HCT116 (cell line): ENCODE measurements at regions not wholly inside any gene's neighbourhood (a gene's known extent, or its start where the extent isn't known, plus 50 kb on each side); places are given as distances from the start of the nearest gene placed in this dataset.

ENCODE experiments used
- ATAC-seq: fragments of 200-7000 bp; cut with Tn5 transposase; 2 replicates; pipeline ENCODE4 v1.9.1; 2020; ENCODE audit warnings: mild to moderate bottlenecking, moderate library complexity
- BruUV-seq: library from RNA; stranded (reverse); fragments of 400-500 nt; replicated peaks from 2 replicates; lab custom pipeline; 2021; lab: Mats Ljungman, UMichigan
- CTCF ChIA-PET: fragments of 300-600 bp; sonication (Branson Sonifier 250); formaldehyde crosslinking; loops from one replicate; lab custom pipeline; 2021; ENCODE audit warnings: antibody characterized with exemption; lab: Charles Lee
- POLR2A ChIA-PET: fragments of 300-600, 350-600 bp; sonication (Branson Sonifier 250); formaldehyde crosslinking; loops from one replicate; lab custom pipeline; 2021; ENCODE audit warnings: antibody characterized with exemption; lab: Charles Lee
- RAD21 ChIA-PET, 2 experiments: fragments of 300-600 bp; sonication (Branson Sonifier 250); formaldehyde crosslinking; loops; one replicate each; lab custom pipeline; 2023; ENCODE audit warnings: low total read pairs in 2 of 2; ENCODE audit not compliant: uncharacterized antibody in 2 of 2, unreplicated experiment in 2 of 2, low non-redundant PET in 1 of 2; lab: Charles Lee
- DNase-seq: peaks from one replicate; pipeline ENCODE4 v3.0.0-alpha.2; 2010; ENCODE audit warnings: low read depth, low spot score
- H2AFZ ChIP-seq: fragments of 200-600 bp; shearing (Covaris generic), sonication (generic); 2 replicates; pipeline ENCODE4 v1.6.1; 2017; ENCODE audit warnings: low read depth, mixed run types, mixed read lengths, antibody characterized with exemption, low read length; ENCODE audit not compliant: poor library complexity, severe bottlenecking
- H3K27ac ChIP-seq: 2 replicates; pipeline ENCODE4 v1.5.1; 2012; ENCODE audit warnings: low read depth, low read length
- H3K27me3 ChIP-seq: fragments of 200-600 bp; sonication (generic); 2 replicates; pipeline ENCODE4 v1.6.1; 2016; ENCODE audit warnings: mixed run types, low read length, mixed read lengths; ENCODE audit not compliant: insufficient read depth
- H3K36me3 ChIP-seq, 2 experiments: fragments of 200-500 bp in 1 of 2; fragments of 200-600 bp in 1 of 2; sonication (Bioruptor generic) in 1 of 2; sonication (generic) in 1 of 2; 2 replicates each; pipeline versions ENCODE4 v1.5.1 to v1.6.1; 2014 to 2016; ENCODE audit warnings: low read length in 2 of 2, inconsistent platforms in 1 of 2, mixed read lengths in 1 of 2, mixed run types in 1 of 2; ENCODE audit not compliant: insufficient read depth in 2 of 2, control insufficient read depth in 1 of 2
- H3K4me1 ChIP-seq, 2 experiments: fragments of 200-600 bp in 1 of 2; sonication (generic) in 1 of 2; 2 replicates each; pipeline versions ENCODE4 v1.5.1 to v1.6.1; 2012 to 2017; ENCODE audit warnings: low read length in 2 of 2, inconsistent platforms in 1 of 2, mild to moderate bottlenecking in 1 of 2, mixed read lengths in 1 of 2, mixed run types in 1 of 2, moderate library complexity in 1 of 2; ENCODE audit not compliant: insufficient read depth in 2 of 2, control insufficient read depth in 1 of 2
- H3K4me2 ChIP-seq: fragments of 200-600 bp; sonication (generic); 2 replicates; pipeline ENCODE4 v1.6.1; 2017; ENCODE audit warnings: mixed run types, low read length, mixed read lengths
- H3K4me3 ChIP-seq, 2 experiments: fragments of 200-600 bp in 1 of 2; sonication (generic) in 1 of 2; replicated peaks in 1 of 2; 2 replicates each; pipeline ENCODE4 v1.5.1; 2011 to 2016; ENCODE audit warnings: low read length in 2 of 2, control low read depth in 1 of 2, low read depth in 1 of 2, mild to moderate bottlenecking in 1 of 2, mixed read lengths in 1 of 2, mixed run types in 1 of 2
- H3K79me2 ChIP-seq: fragments of 200-600 bp; sonication (generic); 2 replicates; pipeline ENCODE4 v1.6.1; 2017; ENCODE audit warnings: mild to moderate bottlenecking, mixed run types, low read length, moderate library complexity, mixed read lengths; ENCODE audit not compliant: insufficient read depth
- H3K9ac ChIP-seq: fragments of 200-600 bp; sonication (generic); 2 replicates; pipeline ENCODE4 v1.6.1; 2016; ENCODE audit warnings: low read length, mixed read lengths
- H3K9me2 ChIP-seq: fragments of 200-600 bp; sonication (generic), shearing (Covaris generic); 2 replicates; pipeline ENCODE4 v1.6.1; 2017; ENCODE audit warnings: mixed run types, mild to moderate bottlenecking, moderate library complexity; ENCODE audit not compliant: insufficient read depth
- H3K9me3 ChIP-seq, 2 experiments: fragments of 200-500 bp in 1 of 2; fragments of 200-600 bp in 1 of 2; sonication (Bioruptor generic) in 1 of 2; sonication (generic) in 1 of 2; 2 replicates each; pipeline ENCODE4 v1.6.1; 2014 to 2017; ENCODE audit warnings: low read length in 2 of 2, mixed read lengths in 2 of 2, inconsistent platforms in 1 of 2, low read depth in 1 of 2, mild to moderate bottlenecking in 1 of 2, mixed run types in 1 of 2, moderate library complexity in 1 of 2; ENCODE audit not compliant: control insufficient read depth in 1 of 2, insufficient read depth in 1 of 2
- H4K20me1 ChIP-seq: fragments of 200-600 bp; sonication (generic), shearing (Covaris generic); 2 replicates; pipeline ENCODE4 v1.6.1; 2017; ENCODE audit warnings: mixed run types, mild to moderate bottlenecking, moderate library complexity; ENCODE audit not compliant: insufficient read depth
- ELF1 ChIP-seq: IDR thresholded peaks from 2 replicates; pipeline ENCODE4 v1.6.1; 2012; ENCODE audit warnings: low read depth, borderline replicate concordance
- JUND ChIP-seq: IDR thresholded peaks from 2 replicates; pipeline ENCODE4 v1.6.1; 2012
- POLR2AphosphoS5 ChIP-seq: IDR thresholded peaks from 2 replicates; pipeline ENCODE4 v1.6.1; 2011; ENCODE audit warnings: mild to moderate bottlenecking, low read depth, low read length, moderate library complexity
- RAD21 ChIP-seq: IDR thresholded peaks from 2 replicates; pipeline ENCODE4 v1.6.1; 2012; ENCODE audit warnings: low read depth, mild to moderate bottlenecking
- SIN3A ChIP-seq: IDR thresholded peaks from 2 replicates; pipeline ENCODE4 v1.6.1; 2012; ENCODE audit warnings: low read depth
- YY1 ChIP-seq: IDR thresholded peaks from 2 replicates; pipeline ENCODE4 v1.6.1; 2011; ENCODE audit warnings: low read length, low read depth, moderate library complexity, mild to moderate bottlenecking; ENCODE audit not compliant: insufficient replicate concordance; ENCODE audit errors: extremely low read depth
- intact Hi-C: fragments of 100-400 bp; cut with micrococcal nuclease; formaldehyde crosslinking; loops from 2 replicates; pipeline ENCODE4 v1.10.0; 2022
- TF ChIP-seq, protein P1 (sequence below), 3 experiments: fragments of 200-600 bp in 1 of 3; sonication (generic) in 1 of 3; IDR thresholded peaks in 2 of 3; conservative IDR thresholded peaks in 1 of 3; 2 replicates each; pipeline ENCODE4 v1.5.1; 2012 to 2017; ENCODE audit warnings: low read depth in 2 of 3, low read length in 2 of 3, antibody characterized with exemption in 1 of 3, borderline replicate concordance in 1 of 3, control low read depth in 1 of 3, mild to moderate bottlenecking in 1 of 3, mixed read lengths in 1 of 3, mixed run types in 1 of 3, moderate library complexity in 1 of 3; ENCODE audit not compliant: insufficient read depth in 1 of 3
- TF ChIP-seq, protein P2 (sequence below): IDR thresholded peaks from 2 replicates; pipeline ENCODE4 v1.6.1; 2012; ENCODE audit warnings: low read depth
- TF ChIP-seq, protein P3 (sequence below): IDR thresholded peaks from 2 replicates; pipeline ENCODE4 v1.6.1; 2012

DNA sequence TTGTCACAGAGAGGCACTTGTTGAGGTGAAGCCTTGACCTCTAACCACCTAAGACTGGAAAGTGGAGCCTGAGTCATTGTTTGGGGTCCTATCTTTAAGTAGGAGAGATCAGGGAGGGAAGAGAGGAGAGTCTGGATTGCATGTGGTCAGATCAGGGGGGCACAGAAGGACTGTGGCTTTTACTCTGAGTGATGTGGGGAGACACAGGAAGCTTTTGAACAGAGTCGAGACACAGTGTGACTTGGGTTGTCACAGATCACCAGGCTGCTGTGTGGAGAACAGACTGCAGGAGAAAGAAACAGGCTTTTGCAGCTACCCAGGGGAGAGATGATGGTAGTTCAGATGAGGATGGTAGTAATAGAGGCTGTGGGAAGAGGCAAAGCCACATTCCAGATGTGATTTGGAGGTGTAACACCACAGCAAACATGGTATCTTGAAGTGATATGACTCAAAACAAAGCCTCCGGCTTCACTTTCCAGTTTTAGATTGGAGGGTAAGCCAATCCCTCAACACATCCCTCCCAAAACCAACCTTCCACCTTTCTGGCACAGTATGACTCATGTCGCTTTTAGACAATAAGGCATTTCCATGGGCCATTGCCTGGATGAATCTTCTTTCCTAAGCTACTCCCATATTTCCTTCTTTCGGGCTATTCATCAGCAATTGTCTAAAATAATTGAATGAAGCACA is 125.8 kb upstream of the SLC44A3 start:
- CTCF ChIA-PET = interaction anchor here (0.6 kb wide), 1 partner anchor 218 kb away, joined by 3 read pairs; no protein-coding TSS in a partner anchor

More for the DNA sequence above, 125.8 kb upstream of the SLC44A3 start:
- no TSS peak for BruUV-seq
- Histone ChIP-seq H3K36me3 (no peaks in the 10 kb centered on the region), H3K79me2 (no peaks in the 10 kb centered on the region), H3K4me3 (no peak overlapping the region), H3K4me1 (peaks cover 6 to 32% of the 10 kb centered on the region in 2 experiments; a peak in 3 of 4 replicates), H3K27me3 (no peaks in the 10 kb centered on the region), H3K4me2 (no peak overlapping the region), H3K9me2 (no peaks in the 10 kb centered on the region), H2AFZ (no peak overlapping the region), H3K9me3 (peaks cover 0 to 8% of the 10 kb centered on the region in 2 experiments; a peak in 2 of 4 replicates), H4K20me1 (no peaks in the 10 kb centered on the region), H3K9ac (no peak overlapping the region), H3K27ac (no peak overlapping the region)
- TF ChIP-seq ELF1 = no peak
- no peak for TF ChIP-seq SIN3A
- no peak for TF ChIP-seq POLR2AphosphoS5
- TF ChIP-seq RAD21 = no peak
- TF ChIP-seq YY1 = no peak
- TF ChIP-seq, protein P1, sequence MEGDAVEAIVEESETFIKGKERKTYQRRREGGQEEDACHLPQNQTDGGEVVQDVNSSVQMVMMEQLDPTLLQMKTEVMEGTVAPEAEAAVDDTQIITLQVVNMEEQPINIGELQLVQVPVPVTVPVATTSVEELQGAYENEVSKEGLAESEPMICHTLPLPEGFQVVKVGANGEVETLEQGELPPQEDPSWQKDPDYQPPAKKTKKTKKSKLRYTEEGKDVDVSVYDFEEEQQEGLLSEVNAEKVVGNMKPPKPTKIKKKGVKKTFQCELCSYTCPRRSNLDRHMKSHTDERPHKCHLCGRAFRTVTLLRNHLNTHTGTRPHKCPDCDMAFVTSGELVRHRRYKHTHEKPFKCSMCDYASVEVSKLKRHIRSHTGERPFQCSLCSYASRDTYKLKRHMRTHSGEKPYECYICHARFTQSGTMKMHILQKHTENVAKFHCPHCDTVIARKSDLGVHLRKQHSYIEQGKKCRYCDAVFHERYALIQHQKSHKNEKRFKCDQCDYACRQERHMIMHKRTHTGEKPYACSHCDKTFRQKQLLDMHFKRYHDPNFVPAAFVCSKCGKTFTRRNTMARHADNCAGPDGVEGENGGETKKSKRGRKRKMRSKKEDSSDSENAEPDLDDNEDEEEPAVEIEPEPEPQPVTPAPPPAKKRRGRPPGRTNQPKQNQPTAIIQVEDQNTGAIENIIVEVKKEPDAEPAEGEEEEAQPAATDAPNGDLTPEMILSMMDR (IDR thresholded peaks at IDR 0.05 in 2 of 3, conservative IDR thresholded peaks at IDR 0.05 in 1 of 3; ENCODE audit: borderline replicate concordance in 1 of 3, insufficient read depth in 1 of 3, low read depth in 2 of 3, low read length in 2 of 3) = no peak
- TF ChIP-seq, protein P2, sequence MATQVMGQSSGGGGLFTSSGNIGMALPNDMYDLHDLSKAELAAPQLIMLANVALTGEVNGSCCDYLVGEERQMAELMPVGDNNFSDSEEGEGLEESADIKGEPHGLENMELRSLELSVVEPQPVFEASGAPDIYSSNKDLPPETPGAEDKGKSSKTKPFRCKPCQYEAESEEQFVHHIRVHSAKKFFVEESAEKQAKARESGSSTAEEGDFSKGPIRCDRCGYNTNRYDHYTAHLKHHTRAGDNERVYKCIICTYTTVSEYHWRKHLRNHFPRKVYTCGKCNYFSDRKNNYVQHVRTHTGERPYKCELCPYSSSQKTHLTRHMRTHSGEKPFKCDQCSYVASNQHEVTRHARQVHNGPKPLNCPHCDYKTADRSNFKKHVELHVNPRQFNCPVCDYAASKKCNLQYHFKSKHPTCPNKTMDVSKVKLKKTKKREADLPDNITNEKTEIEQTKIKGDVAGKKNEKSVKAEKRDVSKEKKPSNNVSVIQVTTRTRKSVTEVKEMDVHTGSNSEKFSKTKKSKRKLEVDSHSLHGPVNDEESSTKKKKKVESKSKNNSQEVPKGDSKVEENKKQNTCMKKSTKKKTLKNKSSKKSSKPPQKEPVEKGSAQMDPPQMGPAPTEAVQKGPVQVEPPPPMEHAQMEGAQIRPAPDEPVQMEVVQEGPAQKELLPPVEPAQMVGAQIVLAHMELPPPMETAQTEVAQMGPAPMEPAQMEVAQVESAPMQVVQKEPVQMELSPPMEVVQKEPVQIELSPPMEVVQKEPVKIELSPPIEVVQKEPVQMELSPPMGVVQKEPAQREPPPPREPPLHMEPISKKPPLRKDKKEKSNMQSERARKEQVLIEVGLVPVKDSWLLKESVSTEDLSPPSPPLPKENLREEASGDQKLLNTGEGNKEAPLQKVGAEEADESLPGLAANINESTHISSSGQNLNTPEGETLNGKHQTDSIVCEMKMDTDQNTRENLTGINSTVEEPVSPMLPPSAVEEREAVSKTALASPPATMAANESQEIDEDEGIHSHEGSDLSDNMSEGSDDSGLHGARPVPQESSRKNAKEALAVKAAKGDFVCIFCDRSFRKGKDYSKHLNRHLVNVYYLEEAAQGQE = no peak
- no peak for TF ChIP-seq JUND
- TF ChIP-seq, protein P3, sequence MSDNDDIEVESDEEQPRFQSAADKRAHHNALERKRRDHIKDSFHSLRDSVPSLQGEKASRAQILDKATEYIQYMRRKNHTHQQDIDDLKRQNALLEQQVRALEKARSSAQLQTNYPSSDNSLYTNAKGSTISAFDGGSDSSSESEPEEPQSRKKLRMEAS = no peak
- no peak for DNase-seq
- POLR2A ChIA-PET = no interaction called here
- ATAC-seq = no peak
- intact Hi-C loops = no loop called here
- RAD21 ChIA-PET = no interaction called here
